ENCODE measurements at regions not wholly inside any gene's neighbourhood (a gene's known extent, or its start where the extent isn't known, plus 50 kb on each side); places are given as distances from the start of the nearest gene placed in this dataset.

GRCh38 chr2:125561302-125561701 lies 1094.7 kb upstream of the GYPC start:
- TF ChIP-seq CTCF (IDR thresholded peaks at IDR 0.05) (no peak), POLR2A (IDR thresholded peaks at IDR 0.05) (no peak)

All from right lobe of liver (tissue), 4 donors.